Fibroblast of villous mesenchyme (primary cell): ENCODE measurements at regions not wholly inside any gene's neighbourhood (a gene's known extent, or its start where the extent isn't known, plus 50 kb on each side); places are given as distances from the start of the nearest gene placed in this dataset.

ENCODE experiments used
- DNase-seq: peaks from one replicate; pipeline ENCODE4 v3.0.0-alpha.2; 2010; ENCODE audit warnings: low read depth
- H3K4me3 ChIP-seq: 2 replicates; pipeline ENCODE4 v1.5.1; 2011; ENCODE audit warnings: low read depth, mild to moderate bottlenecking, low read length
- TF ChIP-seq, protein P1 (sequence below): IDR thresholded peaks from 2 replicates; pipeline ENCODE4 v1.5.1; 2012; ENCODE audit warnings: low read depth, mild to moderate bottlenecking, low read length; ENCODE audit not compliant: insufficient read depth

- no peak overlapping the region for H3K4me3 ChIP-seq
Observed at GRCh38 chr22:42320443-42321416, 50.3 kb upstream of the TCF20 start.

More at GRCh38 chr22:42320443-42321416, 50.3 kb upstream of the TCF20 start:
- TF ChIP-seq, protein P1, sequence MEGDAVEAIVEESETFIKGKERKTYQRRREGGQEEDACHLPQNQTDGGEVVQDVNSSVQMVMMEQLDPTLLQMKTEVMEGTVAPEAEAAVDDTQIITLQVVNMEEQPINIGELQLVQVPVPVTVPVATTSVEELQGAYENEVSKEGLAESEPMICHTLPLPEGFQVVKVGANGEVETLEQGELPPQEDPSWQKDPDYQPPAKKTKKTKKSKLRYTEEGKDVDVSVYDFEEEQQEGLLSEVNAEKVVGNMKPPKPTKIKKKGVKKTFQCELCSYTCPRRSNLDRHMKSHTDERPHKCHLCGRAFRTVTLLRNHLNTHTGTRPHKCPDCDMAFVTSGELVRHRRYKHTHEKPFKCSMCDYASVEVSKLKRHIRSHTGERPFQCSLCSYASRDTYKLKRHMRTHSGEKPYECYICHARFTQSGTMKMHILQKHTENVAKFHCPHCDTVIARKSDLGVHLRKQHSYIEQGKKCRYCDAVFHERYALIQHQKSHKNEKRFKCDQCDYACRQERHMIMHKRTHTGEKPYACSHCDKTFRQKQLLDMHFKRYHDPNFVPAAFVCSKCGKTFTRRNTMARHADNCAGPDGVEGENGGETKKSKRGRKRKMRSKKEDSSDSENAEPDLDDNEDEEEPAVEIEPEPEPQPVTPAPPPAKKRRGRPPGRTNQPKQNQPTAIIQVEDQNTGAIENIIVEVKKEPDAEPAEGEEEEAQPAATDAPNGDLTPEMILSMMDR = no peak
- no peak for DNase-seq
